ENCODE measurements at regions not wholly inside any gene's neighbourhood (a gene's known extent, or its start where the extent isn't known, plus 50 kb on each side); places are given as distances from the start of the nearest gene placed in this dataset.

DNA sequence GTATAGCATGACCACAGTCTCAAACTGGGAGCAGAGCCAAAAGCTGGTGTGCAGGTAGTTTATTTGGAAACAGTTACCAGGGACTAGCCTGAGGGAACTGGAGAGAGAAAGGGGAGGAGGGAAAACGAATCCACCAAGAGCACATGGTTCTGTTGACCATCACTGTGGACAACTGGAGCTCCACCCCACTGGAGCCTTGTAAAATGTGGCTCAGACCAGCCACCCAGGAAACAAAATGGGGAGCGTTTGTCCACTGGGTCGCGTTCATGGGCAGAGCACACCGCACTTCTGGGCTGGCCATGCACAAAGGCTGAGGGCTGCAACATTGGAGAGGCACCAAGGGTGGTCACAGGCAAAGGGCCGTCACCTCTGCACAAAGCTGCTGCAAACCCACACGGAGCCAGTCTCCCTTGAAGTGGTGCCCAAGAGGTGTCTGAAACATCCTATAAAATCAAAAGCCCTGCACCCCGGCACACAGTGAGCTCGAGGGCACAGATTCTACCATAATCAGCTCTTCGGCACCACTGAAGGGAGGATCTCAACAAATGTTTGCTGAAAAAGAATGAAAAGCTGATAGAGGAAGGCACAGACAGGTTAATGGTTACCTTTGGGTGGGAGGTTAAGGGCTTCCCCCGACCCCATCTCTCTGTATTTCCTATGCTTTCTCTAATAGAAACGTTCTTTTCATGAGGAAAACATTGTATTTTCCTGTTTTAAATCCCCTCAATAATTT is 192.9 kb downstream of the INHBB start (continued):
- TF ChIP-seq, protein P1, sequence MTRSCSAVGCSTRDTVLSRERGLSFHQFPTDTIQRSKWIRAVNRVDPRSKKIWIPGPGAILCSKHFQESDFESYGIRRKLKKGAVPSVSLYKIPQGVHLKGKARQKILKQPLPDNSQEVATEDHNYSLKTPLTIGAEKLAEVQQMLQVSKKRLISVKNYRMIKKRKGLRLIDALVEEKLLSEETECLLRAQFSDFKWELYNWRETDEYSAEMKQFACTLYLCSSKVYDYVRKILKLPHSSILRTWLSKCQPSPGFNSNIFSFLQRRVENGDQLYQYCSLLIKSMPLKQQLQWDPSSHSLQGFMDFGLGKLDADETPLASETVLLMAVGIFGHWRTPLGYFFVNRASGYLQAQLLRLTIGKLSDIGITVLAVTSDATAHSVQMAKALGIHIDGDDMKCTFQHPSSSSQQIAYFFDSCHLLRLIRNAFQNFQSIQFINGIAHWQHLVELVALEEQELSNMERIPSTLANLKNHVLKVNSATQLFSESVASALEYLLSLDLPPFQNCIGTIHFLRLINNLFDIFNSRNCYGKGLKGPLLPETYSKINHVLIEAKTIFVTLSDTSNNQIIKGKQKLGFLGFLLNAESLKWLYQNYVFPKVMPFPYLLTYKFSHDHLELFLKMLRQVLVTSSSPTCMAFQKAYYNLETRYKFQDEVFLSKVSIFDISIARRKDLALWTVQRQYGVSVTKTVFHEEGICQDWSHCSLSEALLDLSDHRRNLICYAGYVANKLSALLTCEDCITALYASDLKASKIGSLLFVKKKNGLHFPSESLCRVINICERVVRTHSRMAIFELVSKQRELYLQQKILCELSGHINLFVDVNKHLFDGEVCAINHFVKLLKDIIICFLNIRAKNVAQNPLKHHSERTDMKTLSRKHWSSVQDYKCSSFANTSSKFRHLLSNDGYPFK (CRISPR knock-in tag; IDR thresholded peaks at IDR 0.05; ENCODE audit: borderline replicate concordance), result 0 out of 2 replicates have a peak, but pooled peaks have one; percentile 8
- 0 out of 2 replicates have a peak, but pooled peaks have one; percentile 12 for TF ChIP-seq ZMYM4 (CRISPR knock-in tag; IDR thresholded peaks at IDR 0.05)
- no peak for TF ChIP-seq YY1 (IDR thresholded peaks at IDR 0.05; ENCODE audit: insufficient read depth, insufficient replicate concordance, low read depth, low read length)
- peak; percentile 57; the same call in 1 of the 2 replicates for TF ChIP-seq ZNF710 (CRISPR knock-in tag; IDR thresholded peaks at IDR 0.05; ENCODE audit: borderline replicate concordance)
- TF ChIP-seq ZNF660 (CRISPR knock-in tag; IDR thresholded peaks at IDR 0.05; ENCODE audit: borderline replicate concordance, low read depth), result no peak
- no peak for TF ChIP-seq ZKSCAN8 (CRISPR knock-in tag; IDR thresholded peaks at IDR 0.05; ENCODE audit: borderline replicate concordance)
- TF ChIP-seq ZNF263 (CRISPR knock-in tag; IDR thresholded peaks at IDR 0.05), result peak; percentile 44; the same call in 1 of the 2 replicates
- TF ChIP-seq ZFP91 (CRISPR knock-in tag; IDR thresholded peaks at IDR 0.05; ENCODE audit: borderline replicate concordance), result no peak
- no peak for TF ChIP-seq PHB2 (IDR thresholded peaks at IDR 0.05; ENCODE audit: partially characterized antibody)
- no peak; the same call in 1 of the 2 replicates for TF ChIP-seq GATAD2A (CRISPR knock-in tag; IDR thresholded peaks at IDR 0.05)
- TF ChIP-seq ZFP41 (CRISPR knock-in tag; IDR thresholded peaks at IDR 0.05; ENCODE audit: borderline replicate concordance), result no peak
- TF ChIP-seq, protein P2, sequence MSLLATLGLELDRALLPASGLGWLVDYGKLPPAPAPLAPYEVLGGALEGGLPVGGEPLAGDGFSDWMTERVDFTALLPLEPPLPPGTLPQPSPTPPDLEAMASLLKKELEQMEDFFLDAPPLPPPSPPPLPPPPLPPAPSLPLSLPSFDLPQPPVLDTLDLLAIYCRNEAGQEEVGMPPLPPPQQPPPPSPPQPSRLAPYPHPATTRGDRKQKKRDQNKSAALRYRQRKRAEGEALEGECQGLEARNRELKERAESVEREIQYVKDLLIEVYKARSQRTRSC (CRISPR knock-in tag; IDR thresholded peaks at IDR 0.05; ENCODE audit: low read depth), result 0 out of 2 replicates have a peak, but pooled peaks have one; percentile 35
- peak; percentile 35 for TF ChIP-seq XRCC5 (optimal IDR thresholded peaks at IDR 0.05; ENCODE audit: low read length)
- TF ChIP-seq, protein P3, sequence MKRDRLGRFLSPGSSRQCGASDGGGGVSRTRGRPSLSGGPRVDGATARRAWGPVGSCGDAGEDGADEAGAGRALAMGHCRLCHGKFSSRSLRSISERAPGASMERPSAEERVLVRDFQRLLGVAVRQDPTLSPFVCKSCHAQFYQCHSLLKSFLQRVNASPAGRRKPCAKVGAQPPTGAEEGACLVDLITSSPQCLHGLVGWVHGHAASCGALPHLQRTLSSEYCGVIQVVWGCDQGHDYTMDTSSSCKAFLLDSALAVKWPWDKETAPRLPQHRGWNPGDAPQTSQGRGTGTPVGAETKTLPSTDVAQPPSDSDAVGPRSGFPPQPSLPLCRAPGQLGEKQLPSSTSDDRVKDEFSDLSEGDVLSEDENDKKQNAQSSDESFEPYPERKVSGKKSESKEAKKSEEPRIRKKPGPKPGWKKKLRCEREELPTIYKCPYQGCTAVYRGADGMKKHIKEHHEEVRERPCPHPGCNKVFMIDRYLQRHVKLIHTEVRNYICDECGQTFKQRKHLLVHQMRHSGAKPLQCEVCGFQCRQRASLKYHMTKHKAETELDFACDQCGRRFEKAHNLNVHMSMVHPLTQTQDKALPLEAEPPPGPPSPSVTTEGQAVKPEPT (CRISPR knock-in tag; IDR thresholded peaks at IDR 0.05; ENCODE audit: low read depth), result 0 out of 2 replicates have a peak, but pooled peaks have one; percentile 31
- no peak for TF ChIP-seq SRF (IDR thresholded peaks at IDR 0.05; ENCODE audit: low read depth, low read length)
- no peak for TF ChIP-seq ZNF264 (CRISPR knock-in tag; IDR thresholded peaks at IDR 0.05)
- 0 out of 2 replicates have a peak, but pooled peaks have one; percentile 60 for TF ChIP-seq BRD4 (CRISPR knock-in tag; IDR thresholded peaks at IDR 0.05)
- TF ChIP-seq TCF7L2 (IDR thresholded peaks at IDR 0.05; ENCODE audit: low read depth, low read length), result no peak
